AG04450 (cell line): ENCODE measurements at regions not wholly inside any gene's neighbourhood (a gene's known extent, or its start where the extent isn't known, plus 50 kb on each side); places are given as distances from the start of the nearest gene placed in this dataset.

ENCODE experiments used
- CTCF ChIA-PET: fragments of 300-600, 350-600 bp; formaldehyde crosslinking; extraction: SDS; loops from one replicate; lab custom pipeline; 2022; ENCODE audit warnings: antibody characterized with exemption, inconsistent platforms; lab: Charles Lee
- POLR2A ChIA-PET: fragments of 350-600 bp; formaldehyde crosslinking; extraction: SDS; loops from one replicate; lab custom pipeline; 2021; ENCODE audit warnings: antibody characterized with exemption, inconsistent platforms; lab: Yijun Ruan, JAX
- DNase-seq: peaks from one replicate; pipeline ENCODE4 v3.0.0-alpha.2; 2011; ENCODE audit warnings: low read depth, low spot score
- H3K27ac ChIP-seq: one replicate; pipeline ENCODE4 v1.5.1; 2012; ENCODE audit warnings: low read depth, low read length, control low read depth
- H3K27me3 ChIP-seq: one replicate; pipeline ENCODE4 v1.6.0; 2012; ENCODE audit warnings: low read length; ENCODE audit not compliant: control insufficient read depth, insufficient read depth
- H3K4me3 ChIP-seq: 2 replicates; pipeline ENCODE4 v1.5.1; 2011; ENCODE audit warnings: mild to moderate bottlenecking, low read depth, low read length, control low read depth
- H3K9me3 ChIP-seq: 2 replicates; pipeline ENCODE4 v1.5.1; 2012; ENCODE audit warnings: low read length; ENCODE audit not compliant: control insufficient read depth, insufficient read depth
- TF ChIP-seq, protein P1 (sequence below): IDR thresholded peaks from 2 replicates; pipeline ENCODE4 v1.5.1; 2011; ENCODE audit warnings: low read depth, low read length, control low read depth, inconsistent platforms

DNA sequence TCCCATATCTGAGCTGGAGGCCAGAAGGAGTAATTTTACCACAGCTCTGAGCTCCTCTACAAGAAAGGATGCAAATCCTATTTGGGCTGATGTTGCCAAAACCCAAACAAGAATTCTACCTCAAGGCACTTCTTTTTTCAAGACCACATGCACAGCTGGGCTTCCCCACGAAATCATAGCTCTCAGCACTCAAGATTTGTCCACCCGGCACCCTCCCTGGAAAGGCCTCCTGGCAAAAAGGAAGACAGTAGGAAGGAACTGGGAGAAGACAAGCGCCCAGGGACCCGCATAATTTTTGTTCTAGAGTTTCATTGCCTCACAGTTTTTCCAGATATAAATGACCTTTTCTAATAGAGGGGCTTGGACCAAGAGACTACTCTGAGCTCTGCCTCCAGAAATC, 90.5 kb downstream of the BANF2 start:
- CTCF ChIA-PET: interaction anchor here (0.8 kb wide), 1 partner anchor 149 kb away, joined by 3 read pairs; no protein-coding TSS in a partner anchor
- Histone ChIP-seq H3K27ac (no peak overlapping the region), H3K9me3 (peaks cover 5% of the 10 kb centered on the region), H3K4me3 (no peak overlapping the region), H3K27me3 (peaks cover 2% of the 10 kb centered on the region)
- TF ChIP-seq, protein P1, sequence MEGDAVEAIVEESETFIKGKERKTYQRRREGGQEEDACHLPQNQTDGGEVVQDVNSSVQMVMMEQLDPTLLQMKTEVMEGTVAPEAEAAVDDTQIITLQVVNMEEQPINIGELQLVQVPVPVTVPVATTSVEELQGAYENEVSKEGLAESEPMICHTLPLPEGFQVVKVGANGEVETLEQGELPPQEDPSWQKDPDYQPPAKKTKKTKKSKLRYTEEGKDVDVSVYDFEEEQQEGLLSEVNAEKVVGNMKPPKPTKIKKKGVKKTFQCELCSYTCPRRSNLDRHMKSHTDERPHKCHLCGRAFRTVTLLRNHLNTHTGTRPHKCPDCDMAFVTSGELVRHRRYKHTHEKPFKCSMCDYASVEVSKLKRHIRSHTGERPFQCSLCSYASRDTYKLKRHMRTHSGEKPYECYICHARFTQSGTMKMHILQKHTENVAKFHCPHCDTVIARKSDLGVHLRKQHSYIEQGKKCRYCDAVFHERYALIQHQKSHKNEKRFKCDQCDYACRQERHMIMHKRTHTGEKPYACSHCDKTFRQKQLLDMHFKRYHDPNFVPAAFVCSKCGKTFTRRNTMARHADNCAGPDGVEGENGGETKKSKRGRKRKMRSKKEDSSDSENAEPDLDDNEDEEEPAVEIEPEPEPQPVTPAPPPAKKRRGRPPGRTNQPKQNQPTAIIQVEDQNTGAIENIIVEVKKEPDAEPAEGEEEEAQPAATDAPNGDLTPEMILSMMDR: no peak
- no peak for DNase-seq
- POLR2A ChIA-PET: no interaction called here

DNA sequence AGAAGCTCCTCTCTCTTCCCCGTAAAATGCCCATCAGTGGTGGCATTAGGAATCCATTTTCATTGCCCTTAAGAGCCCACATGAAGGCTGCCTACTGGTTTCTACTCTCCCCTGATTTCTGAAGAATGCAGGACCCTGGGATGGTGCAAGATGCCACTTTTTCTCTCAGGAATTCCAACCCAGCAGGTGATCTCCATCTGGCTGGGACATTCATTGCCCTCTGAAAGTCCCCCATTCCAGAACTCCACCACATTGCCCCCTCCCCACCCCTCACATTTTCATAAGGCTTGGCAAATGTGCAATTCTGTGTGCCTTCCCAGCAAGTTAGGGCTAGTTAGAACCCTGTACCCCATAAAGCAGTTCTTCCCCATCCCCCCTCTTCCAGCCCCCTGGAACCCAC, 88.0 kb downstream of the BANF2 start:
- ChIA-PET POLR2A (no interaction called here), CTCF (no interaction called here)
- no peak for DNase-seq
- H3K27ac ChIP-seq: no peak overlapping the region
- H3K9me3 ChIP-seq: no peaks in the 10 kb centered on the region
- no peak overlapping the region for H3K4me3 ChIP-seq
- H3K27me3 ChIP-seq: peaks cover 2% of the 10 kb centered on the region
- TF ChIP-seq, protein P1: no peak

GRCh38 chr20:17786221-17786718, 86.5 kb downstream of the BANF2 start:
- H3K4me3 ChIP-seq: no peak overlapping the region
- DNase-seq: peak; percentile 39
- ChIA-PET CTCF (no interaction called here), POLR2A (no interaction called here)
- H3K27me3 ChIP-seq: no peaks in the 10 kb centered on the region
- TF ChIP-seq, protein P1: no peak
- no peaks in the 10 kb centered on the region for H3K9me3 ChIP-seq
- H3K27ac ChIP-seq: peak overlapping the region; percentile 39
